RWPE2 (cell line): ENCODE measurements at regions not wholly inside any gene's neighbourhood (a gene's known extent, or its start where the extent isn't known, plus 50 kb on each side); places are given as distances from the start of the nearest gene placed in this dataset.

Experiments used
- ATAC-seq: fragments of 200-7000 bp; cut with Tn5 transposase; 3 replicates; pipeline ENCODE4 v1.9.1; 2021; ENCODE audit warnings: low read depth
- DNase-seq: peaks from one replicate; pipeline ENCODE4 v3.0.0-alpha.2; 2020; ENCODE audit warnings: low spot score
- H3K27ac ChIP-seq: fragments of 450-650 bp; 2 replicates; pipeline ENCODE4 v1.5.1; 2017; ENCODE audit warnings: mild to moderate bottlenecking; ENCODE audit not compliant: poor library complexity, severe bottlenecking
- H3K27me3 ChIP-seq: fragments of 250-450 bp; sonication (Bioruptor Pico); 2 replicates; pipeline ENCODE4 v1.5.1; 2021; ENCODE audit warnings: mild to moderate bottlenecking, moderate library complexity; ENCODE audit not compliant: insufficient read depth, poor library complexity, severe bottlenecking
- H3K36me3 ChIP-seq: fragments of 250-450 bp; sonication (Bioruptor Pico); 2 replicates; pipeline ENCODE4 v1.5.1; 2020; ENCODE audit warnings: low read depth, mild to moderate bottlenecking, moderate library complexity
- H3K4me1 ChIP-seq: fragments of 250-450 bp; sonication (Bioruptor Pico); 2 replicates; pipeline ENCODE4 v1.5.1; 2021; ENCODE audit warnings: mild to moderate bottlenecking, moderate library complexity; ENCODE audit not compliant: insufficient read depth, poor library complexity, severe bottlenecking
- H3K4me3 ChIP-seq: fragments of 250-450 bp; sonication (Bioruptor Pico); 2 replicates; pipeline ENCODE4 v1.5.1; 2021; ENCODE audit warnings: mild to moderate bottlenecking, moderate library complexity; ENCODE audit not compliant: severe bottlenecking
- H3K9me3 ChIP-seq: fragments of 250-450 bp; sonication (Bioruptor Pico); 2 replicates; pipeline ENCODE4 v1.5.1; 2021; ENCODE audit warnings: mild to moderate bottlenecking, moderate library complexity; ENCODE audit not compliant: severe bottlenecking
- CTCF ChIP-seq: fragments of 450-650 bp; IDR thresholded peaks from one replicate; pipeline ENCODE4 v1.5.1; 2017; ENCODE audit warnings: mild to moderate bottlenecking, moderate library complexity; ENCODE audit not compliant: poor library complexity, severe bottlenecking

- Histone ChIP-seq H3K27ac (no peak overlapping the region), H3K9me3 (no peaks in the 10 kb centered on the region), H3K27me3 (peaks cover 7% of the 10 kb centered on the region), H3K4me3 (no peak overlapping the region), H3K36me3 (no peaks in the 10 kb centered on the region), H3K4me1 (no peaks in the 10 kb centered on the region)
- DNase-seq (no peak), ATAC-seq (no peak)
- no peak for TF ChIP-seq CTCF
These were observed 53.7 kb upstream of the CFAP46 start for GRCh38 chr10:132995909-132996602.

- H3K36me3 ChIP-seq = no peaks in the 10 kb centered on the region
- peaks cover 7% of the 10 kb centered on the region for H3K27me3 ChIP-seq
- H3K27ac ChIP-seq = no peak overlapping the region
- H3K4me3 ChIP-seq = no peak overlapping the region
- no peaks in the 10 kb centered on the region for H3K9me3 ChIP-seq
- ATAC-seq (no peak), DNase-seq (no peak)
- TF ChIP-seq CTCF = no peak
- H3K4me1 ChIP-seq = no peaks in the 10 kb centered on the region
These were observed 52.4 kb upstream of the CFAP46 start for GRCh38 chr10:132994811-132995210.

- no peak for TF ChIP-seq CTCF
- no peak overlapping the region for H3K4me3 ChIP-seq
These were observed 51.9 kb upstream of the CFAP46 start for GRCh38 chr10:132994185-132994796.

GRCh38 chr10:132993271-132994184 lies 51.2 kb upstream of the CFAP46 start:
- peaks cover 7% of the 10 kb centered on the region for H3K27me3 ChIP-seq
- no peak for TF ChIP-seq CTCF
- no peak for DNase-seq

More at GRCh38 chr10:132994185-132994796, 51.9 kb upstream of the CFAP46 start:
- DNase-seq (no peak), ATAC-seq (no peak)
- H3K27me3 ChIP-seq = peaks cover 7% of the 10 kb centered on the region
- H3K9me3 ChIP-seq = no peaks in the 10 kb centered on the region
- no peaks in the 10 kb centered on the region for H3K4me1 ChIP-seq
- no peak overlapping the region for H3K27ac ChIP-seq
- H3K36me3 ChIP-seq = no peaks in the 10 kb centered on the region

More at GRCh38 chr10:132993271-132994184, 51.2 kb upstream of the CFAP46 start:
- ATAC-seq = no peak
- H3K9me3 ChIP-seq = no peaks in the 10 kb centered on the region
- no peak overlapping the region for H3K4me3 ChIP-seq
- H3K4me1 ChIP-seq = no peaks in the 10 kb centered on the region
- H3K27ac ChIP-seq = no peak overlapping the region
- no peaks in the 10 kb centered on the region for H3K36me3 ChIP-seq
